Osteocyte (in vitro differentiated cells): ENCODE measurements at regions not wholly inside any gene's neighbourhood (a gene's known extent, or its start where the extent isn't known, plus 50 kb on each side); places are given as distances from the start of the nearest gene placed in this dataset.

Experiments used
- DNase-seq: peaks from one replicate; pipeline ENCODE4 v3.0.0; 2021; ENCODE audit warnings: mixed read lengths; ENCODE audit not compliant: unreplicated experiment; ENCODE audit errors: extremely low spot score
- H3K27ac Mint-ChIP-seq: one replicate; pipeline ENCODE4 v1.8.0; 2021; ENCODE audit warnings: mild to moderate bottlenecking, mixed read lengths; ENCODE audit not compliant: unreplicated experiment
- H3K27me3 Mint-ChIP-seq: one replicate; pipeline ENCODE4 v1.8.0; 2021; ENCODE audit warnings: mixed read lengths; ENCODE audit not compliant: unreplicated experiment
- H3K36me3 Mint-ChIP-seq: one replicate; pipeline ENCODE4 v1.8.0; 2021; ENCODE audit warnings: mixed read lengths; ENCODE audit not compliant: unreplicated experiment
- H3K4me1 Mint-ChIP-seq: one replicate; pipeline ENCODE4 v1.8.0; 2021; ENCODE audit warnings: mixed read lengths; ENCODE audit not compliant: unreplicated experiment
- H3K4me3 Mint-ChIP-seq: one replicate; pipeline ENCODE4 v1.8.0; 2021; ENCODE audit warnings: mild to moderate bottlenecking, moderate library complexity, mixed read lengths; ENCODE audit not compliant: unreplicated experiment
- H3K9me3 Mint-ChIP-seq: one replicate; pipeline ENCODE4 v1.8.0; 2021; ENCODE audit warnings: mixed read lengths; ENCODE audit not compliant: unreplicated experiment
- CTCF ChIP-seq: fragments of 200-600 bp; sonication (generic); IDR thresholded peaks from 2 replicates; pipeline ENCODE4 v1.5.0; 2021; ENCODE audit warnings: antibody characterized with exemption, mild to moderate bottlenecking, moderate library complexity

- no peak for DNase-seq
- Mint-ChIP-seq H3K27me3 (peaks cover 2% of the 10 kb centered on the region), H3K9me3 (no peaks in the 10 kb centered on the region), H3K36me3 (no peaks in the 10 kb centered on the region), H3K4me3 (no peak overlapping the region), H3K27ac (no peak overlapping the region), H3K4me1 (peaks cover 7% of the 10 kb centered on the region)
- peak; percentile 9 for TF ChIP-seq CTCF
Measured at GRCh38 chr20:59428441-59429205, 128.2 kb downstream of the EDN3 start.

GRCh38 chr20:59429396-59429795 is 129.0 kb downstream of the EDN3 start:
- H3K36me3 Mint-ChIP-seq, result no peaks in the 10 kb centered on the region
- TF ChIP-seq CTCF, result no peak
- DNase-seq, result no peak
- H3K27ac Mint-ChIP-seq, result no peak overlapping the region
- peaks cover 2% of the 10 kb centered on the region for H3K27me3 Mint-ChIP-seq
- peaks cover 7% of the 10 kb centered on the region for H3K4me1 Mint-ChIP-seq
- H3K4me3 Mint-ChIP-seq, result peak overlapping the region; percentile 48
- H3K9me3 Mint-ChIP-seq, result no peaks in the 10 kb centered on the region

GRCh38 chr20:59431014-59431413 is 130.6 kb downstream of the EDN3 start:
- H3K27me3 Mint-ChIP-seq, result peaks cover 2% of the 10 kb centered on the region
- no peak overlapping the region for H3K4me3 Mint-ChIP-seq
- TF ChIP-seq CTCF, result no peak
- peaks cover 10% of the 10 kb centered on the region for H3K4me1 Mint-ChIP-seq
- H3K36me3 Mint-ChIP-seq, result no peaks in the 10 kb centered on the region
- H3K27ac Mint-ChIP-seq, result no peak overlapping the region
- no peaks in the 10 kb centered on the region for H3K9me3 Mint-ChIP-seq
- no peak for DNase-seq

- no peaks in the 10 kb centered on the region for H3K36me3 Mint-ChIP-seq
- peaks cover 3% of the 10 kb centered on the region for H3K4me1 Mint-ChIP-seq
- TF ChIP-seq CTCF, result no peak
- DNase-seq, result no peak
- H3K27ac Mint-ChIP-seq, result no peak overlapping the region
- H3K9me3 Mint-ChIP-seq, result no peaks in the 10 kb centered on the region
- peaks cover 2% of the 10 kb centered on the region for H3K27me3 Mint-ChIP-seq
- H3K4me3 Mint-ChIP-seq, result no peak overlapping the region
Measured at GRCh38 chr20:59434960-59435359, 134.5 kb downstream of the EDN3 start.

GRCh38 chr20:59435518-59435917 is 135.1 kb downstream of the EDN3 start:
- no peak overlapping the region for H3K27ac Mint-ChIP-seq
- no peaks in the 10 kb centered on the region for H3K9me3 Mint-ChIP-seq
- no peaks in the 10 kb centered on the region for H3K36me3 Mint-ChIP-seq
- peaks cover 3% of the 10 kb centered on the region for H3K4me1 Mint-ChIP-seq
- peaks cover 2% of the 10 kb centered on the region for H3K27me3 Mint-ChIP-seq
- TF ChIP-seq CTCF, result no peak
- H3K4me3 Mint-ChIP-seq, result no peak overlapping the region
- DNase-seq, result no peak
